ENCODE measurements at regions not wholly inside any gene's neighbourhood (a gene's known extent, or its start where the extent isn't known, plus 50 kb on each side); places are given as distances from the start of the nearest gene placed in this dataset.

- no peak overlapping the region for H3K27ac Mint-ChIP-seq (ENCODE audit: unreplicated experiment)
- no peaks in the 10 kb centered on the region for H3K36me3 Mint-ChIP-seq (ENCODE audit: unreplicated experiment)
- DNase-seq (ENCODE audit: extremely low spot score, unreplicated experiment), result no peak
- no peak overlapping the region for H3K4me3 Mint-ChIP-seq (ENCODE audit: unreplicated experiment)
- no peaks in the 10 kb centered on the region for H3K9me3 Mint-ChIP-seq (ENCODE audit: unreplicated experiment)
- no peak for TF ChIP-seq CTCF (IDR thresholded peaks at IDR 0.05)
- H3K27me3 Mint-ChIP-seq (ENCODE audit: unreplicated experiment), result peaks cover 3% of the 10 kb centered on the region
- H3K4me1 Mint-ChIP-seq (ENCODE audit: unreplicated experiment), result no peaks in the 10 kb centered on the region
Observed at GRCh38 chr2:147365622-147366021, 479.2 kb upstream of the ACVR2A start.

GRCh38 chr2:147364597-147364996 lies 480.2 kb upstream of the ACVR2A start:
- no peak overlapping the region for H3K27ac Mint-ChIP-seq (ENCODE audit: unreplicated experiment)
- H3K4me3 Mint-ChIP-seq (ENCODE audit: unreplicated experiment), result no peak overlapping the region
- H3K27me3 Mint-ChIP-seq (ENCODE audit: unreplicated experiment), result peaks cover 3% of the 10 kb centered on the region
- DNase-seq (ENCODE audit: extremely low spot score, unreplicated experiment), result no peak
- H3K36me3 Mint-ChIP-seq (ENCODE audit: unreplicated experiment), result no peaks in the 10 kb centered on the region
- peaks cover 4% of the 10 kb centered on the region for H3K4me1 Mint-ChIP-seq (ENCODE audit: unreplicated experiment)
- no peak for TF ChIP-seq CTCF (IDR thresholded peaks at IDR 0.05)
- H3K9me3 Mint-ChIP-seq (ENCODE audit: unreplicated experiment), result no peaks in the 10 kb centered on the region

GRCh38 chr2:147363181-147363580 lies 481.6 kb upstream of the ACVR2A start:
- TF ChIP-seq CTCF (IDR thresholded peaks at IDR 0.05), result no peak
- Mint-ChIP-seq H3K36me3 (ENCODE audit: unreplicated experiment) (no peaks in the 10 kb centered on the region), H3K4me3 (ENCODE audit: unreplicated experiment) (no peak overlapping the region), H3K4me1 (ENCODE audit: unreplicated experiment) (peaks cover 4% of the 10 kb centered on the region), H3K27ac (ENCODE audit: unreplicated experiment) (no peak overlapping the region), H3K27me3 (ENCODE audit: unreplicated experiment) (peaks cover 3% of the 10 kb centered on the region), H3K9me3 (ENCODE audit: unreplicated experiment) (no peaks in the 10 kb centered on the region)
- no peak for DNase-seq (ENCODE audit: extremely low spot score, unreplicated experiment)

GRCh38 chr2:147358375-147358774 lies 486.5 kb upstream of the ACVR2A start:
- TF ChIP-seq CTCF (IDR thresholded peaks at IDR 0.05), result no peak
- Mint-ChIP-seq H3K27ac (ENCODE audit: unreplicated experiment) (no peak overlapping the region), H3K4me1 (ENCODE audit: unreplicated experiment) (peaks cover 4% of the 10 kb centered on the region), H3K36me3 (ENCODE audit: unreplicated experiment) (no peaks in the 10 kb centered on the region), H3K27me3 (ENCODE audit: unreplicated experiment) (peaks cover 3% of the 10 kb centered on the region), H3K9me3 (ENCODE audit: unreplicated experiment) (no peaks in the 10 kb centered on the region), H3K4me3 (ENCODE audit: unreplicated experiment) (no peak overlapping the region)
- no peak for DNase-seq (ENCODE audit: extremely low spot score, unreplicated experiment)

- DNase-seq (ENCODE audit: extremely low spot score, unreplicated experiment), result no peak
- Mint-ChIP-seq H3K27me3 (ENCODE audit: unreplicated experiment) (no peaks in the 10 kb centered on the region), H3K4me1 (ENCODE audit: unreplicated experiment) (peaks cover 4% of the 10 kb centered on the region), H3K9me3 (ENCODE audit: unreplicated experiment) (no peaks in the 10 kb centered on the region), H3K36me3 (ENCODE audit: unreplicated experiment) (no peaks in the 10 kb centered on the region), H3K27ac (ENCODE audit: unreplicated experiment) (no peak overlapping the region), H3K4me3 (ENCODE audit: unreplicated experiment) (no peak overlapping the region)
- TF ChIP-seq CTCF (IDR thresholded peaks at IDR 0.05), result no peak
Observed at GRCh38 chr2:147356157-147356556, 488.7 kb upstream of the ACVR2A start.

All from osteocyte (in vitro differentiated cells).